ENCODE measurements at regions not wholly inside any gene's neighbourhood (a gene's known extent, or its start where the extent isn't known, plus 50 kb on each side); places are given as distances from the start of the nearest gene placed in this dataset.
"Not testable (repeated sequence)": the region's sequence is repeated elsewhere in the genome, so short reads cannot be mapped to it uniquely, and the experiment has no call there.

GRCh38 chr19:28437390-28438346 is 775.3 kb downstream of the UQCRFS1 start:
- Histone ChIP-seq H3K4me3 (ENCODE audit: low read length in 2 of 2) (no peak overlapping the region), H4K8ac (ENCODE audit: low read depth, low read length) (no peak overlapping the region), H3K18ac (ENCODE audit: low read length) (no peak overlapping the region), H2BK15ac (ENCODE audit: low read length) (no peak overlapping the region), H3K4me1 (ENCODE audit: control insufficient read depth in 2 of 2, insufficient read depth in 1 of 2, low read depth in 1 of 2, low read length in 2 of 2) (no peaks in the 10 kb centered on the region), H2AFZ (ENCODE audit: low read length) (no peak overlapping the region), H3K23ac (ENCODE audit: low read depth, low read length, poor library complexity) (no peak overlapping the region), H3K14ac (ENCODE audit: low read length) (no peak overlapping the region), H2BK12ac (ENCODE audit: low read length) (no peak overlapping the region), H3K79me1 (ENCODE audit: low read depth, low read length) (no peaks in the 10 kb centered on the region), H3K9me3 (replicated peaks in 1 of 2; ENCODE audit: control insufficient read depth in 2 of 2, insufficient read depth in 1 of 2, low read depth in 1 of 2, low read length in 2 of 2) (peaks cover 0 to 1% of the 10 kb centered on the region in 2 donors), H3K4ac (ENCODE audit: low read length) (no peak overlapping the region), H4K91ac (ENCODE audit: low read depth, low read length, poor library complexity) (no peak overlapping the region), H3K9ac (ENCODE audit: low read depth, low read length, poor library complexity) (no peak overlapping the region), H3K36me3 (replicated peaks in 1 of 2; ENCODE audit: control insufficient read depth in 2 of 2, insufficient read depth in 2 of 2, low read length in 2 of 2) (no peaks in the 10 kb centered on the region), H2BK5ac (ENCODE audit: low read length) (no peak overlapping the region), H3K27ac (replicated peaks; ENCODE audit: low read length) (no peak overlapping the region), H3K4me2 (ENCODE audit: insufficient read depth, low read length, poor library complexity, severe bottlenecking) (no peak overlapping the region), H2AK5ac (ENCODE audit: low read depth, low read length) (no peak overlapping the region), H3K27me3 (ENCODE audit: control insufficient read depth in 3 of 3, insufficient read depth in 3 of 3, low read depth in 1 of 3, low read length in 3 of 3) (no peaks in the 10 kb centered on the region), H2BK120ac (ENCODE audit: low read depth, low read length) (no peak overlapping the region)
- DNase-seq (ENCODE audit: low spot score), result no peak
- WGBS, 2 donors (ENCODE audit: extremely low coverage in 2 of 2, insufficient read length in 2 of 2, insufficient replicate concordance in 1 of 2), result no CpG with 5 or more reads among the region's 11 CpGs

GRCh38 chr19:28436320-28436719 is 776.6 kb downstream of the UQCRFS1 start:
- H4K91ac ChIP-seq (ENCODE audit: low read depth, low read length, poor library complexity), result no peak overlapping the region

GRCh38 chr19:28435551-28436271 is 777.2 kb downstream of the UQCRFS1 start:
- Histone ChIP-seq H3K4me3 (ENCODE audit: low read length in 2 of 2) (no peak overlapping the region), H3K79me1 (ENCODE audit: low read depth, low read length) (no peaks in the 10 kb centered on the region), H3K27me3 (ENCODE audit: control insufficient read depth in 3 of 3, insufficient read depth in 3 of 3, low read depth in 1 of 3, low read length in 3 of 3) (no peaks in the 10 kb centered on the region), H3K9ac (ENCODE audit: low read depth, low read length, poor library complexity) (no peak overlapping the region), H4K91ac (ENCODE audit: low read depth, low read length, poor library complexity) (no peak overlapping the region), H2BK15ac (ENCODE audit: low read length) (no peak overlapping the region), H3K27ac (replicated peaks; ENCODE audit: low read length) (no peak overlapping the region), H2AK5ac (ENCODE audit: low read depth, low read length) (no peak overlapping the region), H2BK5ac (ENCODE audit: low read length) (no peak overlapping the region), H3K14ac (ENCODE audit: low read length) (no peak overlapping the region), H3K23ac (ENCODE audit: low read depth, low read length, poor library complexity) (no peak overlapping the region), H3K36me3 (replicated peaks in 1 of 2; ENCODE audit: control insufficient read depth in 2 of 2, insufficient read depth in 2 of 2, low read length in 2 of 2) (no peaks in the 10 kb centered on the region), H2BK120ac (ENCODE audit: low read depth, low read length) (no peak overlapping the region), H3K9me3 (replicated peaks in 1 of 2; ENCODE audit: control insufficient read depth in 2 of 2, insufficient read depth in 1 of 2, low read depth in 1 of 2, low read length in 2 of 2) (peaks cover 0 to 1% of the 10 kb centered on the region in 2 donors), H3K4ac (ENCODE audit: low read length) (no peak overlapping the region), H3K18ac (ENCODE audit: low read length) (no peak overlapping the region), H3K4me2 (ENCODE audit: insufficient read depth, low read length, poor library complexity, severe bottlenecking) (no peak overlapping the region), H4K8ac (ENCODE audit: low read depth, low read length) (no peak overlapping the region), H2AFZ (ENCODE audit: low read length) (no peak overlapping the region), H2BK12ac (ENCODE audit: low read length) (no peak overlapping the region), H3K4me1 (ENCODE audit: control insufficient read depth in 2 of 2, insufficient read depth in 1 of 2, low read depth in 1 of 2, low read length in 2 of 2) (no peaks in the 10 kb centered on the region)
- WGBS, 2 donors (ENCODE audit: extremely low coverage in 2 of 2, insufficient read length in 2 of 2, insufficient replicate concordance in 1 of 2), result no CpG with 5 or more reads among the region's 8 CpGs
- no peak for DNase-seq (ENCODE audit: low spot score)

More at GRCh38 chr19:28436320-28436719, 776.6 kb downstream of the UQCRFS1 start:
- no peak overlapping the region for H3K27ac ChIP-seq (replicated peaks; ENCODE audit: low read length)
- no peaks in the 10 kb centered on the region for H3K27me3 ChIP-seq (ENCODE audit: control insufficient read depth in 3 of 3, insufficient read depth in 3 of 3, low read depth in 1 of 3, low read length in 3 of 3)
- no peak overlapping the region for H3K9ac ChIP-seq (ENCODE audit: low read depth, low read length, poor library complexity)
- H2BK120ac ChIP-seq (ENCODE audit: low read depth, low read length), result no peak overlapping the region
- no CpG with 5 or more reads among the region's 4 CpGs for WGBS, 2 donors (ENCODE audit: extremely low coverage in 2 of 2, insufficient read length in 2 of 2, insufficient replicate concordance in 1 of 2)
- H2BK15ac ChIP-seq (ENCODE audit: low read length), result no peak overlapping the region
- H2AFZ ChIP-seq (ENCODE audit: low read length), result no peak overlapping the region
- no peak overlapping the region for H3K23ac ChIP-seq (ENCODE audit: low read depth, low read length, poor library complexity)
- no peak overlapping the region for H3K14ac ChIP-seq (ENCODE audit: low read length)
- no peak overlapping the region for H2BK12ac ChIP-seq (ENCODE audit: low read length)
- H2AK5ac ChIP-seq (ENCODE audit: low read depth, low read length), result no peak overlapping the region
- H3K36me3 ChIP-seq (replicated peaks in 1 of 2; ENCODE audit: control insufficient read depth in 2 of 2, insufficient read depth in 2 of 2, low read length in 2 of 2), result no peaks in the 10 kb centered on the region
- H4K8ac ChIP-seq (ENCODE audit: low read depth, low read length), result no peak overlapping the region
- no peaks in the 10 kb centered on the region for H3K79me1 ChIP-seq (ENCODE audit: low read depth, low read length)
- no peak overlapping the region for H3K4ac ChIP-seq (ENCODE audit: low read length)
- no peak overlapping the region for H3K18ac ChIP-seq (ENCODE audit: low read length)
- no peak for DNase-seq (ENCODE audit: low spot score)
- no peaks in the 10 kb centered on the region for H3K4me1 ChIP-seq (ENCODE audit: control insufficient read depth in 2 of 2, insufficient read depth in 1 of 2, low read depth in 1 of 2, low read length in 2 of 2)
- no peak overlapping the region for H2BK5ac ChIP-seq (ENCODE audit: low read length)
- H3K9me3 ChIP-seq (replicated peaks in 1 of 2; ENCODE audit: control insufficient read depth in 2 of 2, insufficient read depth in 1 of 2, low read depth in 1 of 2, low read length in 2 of 2), result peaks cover 0 to 1% of the 10 kb centered on the region in 2 donors
- no peak overlapping the region for H3K4me2 ChIP-seq (ENCODE audit: insufficient read depth, low read length, poor library complexity, severe bottlenecking)
- no peak overlapping the region for H3K4me3 ChIP-seq (ENCODE audit: low read length in 2 of 2)

GRCh38 chr19:28434794-28435193 is 778.2 kb downstream of the UQCRFS1 start:
- not testable (repeated sequence) for H2AK5ac ChIP-seq (ENCODE audit: low read depth, low read length); H3K4me2 ChIP-seq (ENCODE audit: insufficient read depth, low read length, poor library complexity, severe bottlenecking); H3K4ac ChIP-seq (ENCODE audit: low read length); H4K8ac ChIP-seq (ENCODE audit: low read depth, low read length); H3K18ac ChIP-seq (ENCODE audit: low read length); H3K79me1 ChIP-seq (ENCODE audit: low read depth, low read length); H2BK5ac ChIP-seq (ENCODE audit: low read length); H2AFZ ChIP-seq (ENCODE audit: low read length); H4K91ac ChIP-seq (ENCODE audit: low read depth, low read length, poor library complexity); H3K9me3 ChIP-seq (replicated peaks in 1 of 2; ENCODE audit: control insufficient read depth in 2 of 2, insufficient read depth in 1 of 2, low read depth in 1 of 2, low read length in 2 of 2); H2BK15ac ChIP-seq (ENCODE audit: low read length); H3K14ac ChIP-seq (ENCODE audit: low read length); H3K4me3 ChIP-seq (ENCODE audit: low read length in 2 of 2); H3K36me3 ChIP-seq (replicated peaks in 1 of 2; ENCODE audit: control insufficient read depth in 2 of 2, insufficient read depth in 2 of 2, low read length in 2 of 2); DNase-seq (ENCODE audit: low spot score); H3K4me1 ChIP-seq (ENCODE audit: control insufficient read depth in 2 of 2, insufficient read depth in 1 of 2, low read depth in 1 of 2, low read length in 2 of 2); H3K27me3 ChIP-seq (ENCODE audit: control insufficient read depth in 3 of 3, insufficient read depth in 3 of 3, low read depth in 1 of 3, low read length in 3 of 3); H3K23ac ChIP-seq (ENCODE audit: low read depth, low read length, poor library complexity); H2BK12ac ChIP-seq (ENCODE audit: low read length); H3K9ac ChIP-seq (ENCODE audit: low read depth, low read length, poor library complexity); H3K27ac ChIP-seq (replicated peaks; ENCODE audit: low read length); H2BK120ac ChIP-seq (ENCODE audit: low read depth, low read length)
- WGBS, 2 donors (ENCODE audit: extremely low coverage in 2 of 2, insufficient read length in 2 of 2, insufficient replicate concordance in 1 of 2), result 100% methylated on average over 1 of the region's 9 CpGs; no CpG with 5 or more reads in 1 of the 2 donors

All from neuronal stem cell (in vitro differentiated cells).